ENCODE measurements at regions not wholly inside any gene's neighbourhood (a gene's known extent, or its start where the extent isn't known, plus 50 kb on each side); places are given as distances from the start of the nearest gene placed in this dataset.

DNA sequence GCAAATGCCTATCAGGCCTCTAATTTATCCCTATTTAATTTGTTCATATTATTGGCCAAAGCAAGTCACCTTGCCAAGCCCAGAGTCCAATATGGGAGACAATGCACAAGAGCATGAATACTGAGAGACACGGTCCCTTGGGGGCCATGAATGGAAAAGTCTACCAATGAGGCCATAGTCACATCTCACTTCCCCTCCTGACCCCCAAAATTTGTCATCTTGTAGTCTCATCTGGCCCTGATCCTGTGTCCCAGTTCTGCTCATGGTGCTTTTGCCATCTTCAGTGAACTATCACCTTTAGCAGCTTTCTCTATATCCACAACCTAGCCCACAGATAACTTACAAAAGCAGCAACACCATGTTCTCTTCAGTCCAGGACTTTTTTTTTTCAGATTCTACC is 302.7 kb upstream of the MGAT5 start:
- H3K4me2 ChIP-seq (replicated peaks; ENCODE audit: low read depth, low read length, poor library complexity, severe bottlenecking), result peak overlapping the region; percentile 66
- TF ChIP-seq CTCF (IDR thresholded peaks at IDR 0.05) (no peak), EZH2 (IDR thresholded peaks at IDR 0.05; ENCODE audit: borderline replicate concordance, insufficient read depth, low read depth, low read length, poor library complexity, severe bottlenecking) (no peak)
- H3K4me1 Mint-ChIP-seq, result peaks cover 71% of the 10 kb centered on the region
- POLR2A ChIA-PET, result interaction anchor here (0.6 kb wide), 1 partner anchor 1804 kb away, joined by 3 read pairs; no protein-coding TSS in a partner anchor
- no peak overlapping the region for H3K4me3 ChIP-seq (ENCODE audit: control extremely low read depth in 1 of 5, extremely low read depth in 1 of 5, insufficient read depth in 1 of 5, low read depth in 2 of 5, low read length in 4 of 5)
- H3K9ac ChIP-seq (ENCODE audit: low read length), result no peak overlapping the region
- DNase-seq (no peak), ATAC-seq (ENCODE audit: low read depth) (no peak)
- no peak overlapping the region for H2AFZ ChIP-seq (ENCODE audit: insufficient read depth, low read depth, low read length, poor library complexity, severe bottlenecking)
- peak overlapping the region; percentile 90 for H3K27ac Mint-ChIP-seq
- H3K27me3 Mint-ChIP-seq, result no peaks in the 10 kb centered on the region
- H3K27ac ChIP-seq (ENCODE audit: low read length in 2 of 2), result peak overlapping the region; percentile 63 to 73
- intact Hi-C loops (cut with micrococcal nuclease), result loop anchor here (2.0 to 10.0 kb wide), 4 partner anchors 64 to 794 kb away; partner anchors contain the start of gene MGAT5
- no peaks in the 10 kb centered on the region for H3K79me2 ChIP-seq (ENCODE audit: control insufficient read depth, insufficient read depth, low read length)
- no peaks in the 10 kb centered on the region for H4K20me1 ChIP-seq (ENCODE audit: control insufficient read depth, insufficient read depth, low read length, poor library complexity, severe bottlenecking)
- no peaks in the 10 kb centered on the region for H3K36me3 ChIP-seq (replicated peaks in 1 of 2; ENCODE audit: control extremely low read depth in 1 of 2, control insufficient read depth in 1 of 2, extremely low read depth in 1 of 2, insufficient read depth in 2 of 2, low read length in 1 of 2)
- H3K4me3 Mint-ChIP-seq, result peak overlapping the region; percentile 73
- 80% methylated on average over 1 of the region's 1 CpG for WGBS (ENCODE audit: insufficient coverage)
- no peaks in the 10 kb centered on the region for H3K9me3 Mint-ChIP-seq (ENCODE audit: insufficient read depth)
- H3K9me3 ChIP-seq (ENCODE audit: control extremely low read depth in 1 of 3, control insufficient read depth in 2 of 3, insufficient read depth in 1 of 3, low read length in 2 of 3), result no peaks in the 10 kb centered on the region
- CTCF ChIA-PET, result interaction anchor here (0.9 kb wide), 1 partner anchor 10 kb away, joined by 3 read pairs; no protein-coding TSS in a partner anchor
- H3K4me1 ChIP-seq (ENCODE audit: control insufficient read depth in 2 of 2, insufficient read depth in 2 of 2, low read length in 2 of 2), result peaks cover 71 to 79% of the 10 kb centered on the region in 2 donors
- H3K27me3 ChIP-seq (replicated peaks in 1 of 4; ENCODE audit: control extremely low read depth in 1 of 4, control insufficient read depth in 3 of 4, insufficient read depth in 4 of 4, low read length in 3 of 4), result no peaks in the 10 kb centered on the region

GRCh38 chr2:133952420-133952819 is 301.5 kb upstream of the MGAT5 start:
- Histone ChIP-seq H3K27ac (ENCODE audit: low read length in 2 of 2) (peak overlapping the region; percentile 63 to 73), H3K4me1 (ENCODE audit: control insufficient read depth in 2 of 2, insufficient read depth in 2 of 2, low read length in 2 of 2) (peaks cover 76 to 81% of the 10 kb centered on the region in 2 donors), H2AFZ (ENCODE audit: insufficient read depth, low read depth, low read length, poor library complexity, severe bottlenecking) (no peak overlapping the region), H3K4me2 (replicated peaks; ENCODE audit: low read depth, low read length, poor library complexity, severe bottlenecking) (peak overlapping the region; percentile 66), H3K27me3 (replicated peaks in 1 of 4; ENCODE audit: control extremely low read depth in 1 of 4, control insufficient read depth in 3 of 4, insufficient read depth in 4 of 4, low read length in 3 of 4) (no peaks in the 10 kb centered on the region), H3K4me3 (ENCODE audit: control extremely low read depth in 1 of 5, extremely low read depth in 1 of 5, insufficient read depth in 1 of 5, low read depth in 2 of 5, low read length in 4 of 5) (peak overlapping the region in 1 of 5 experiments; percentile 5), H3K36me3 (replicated peaks in 1 of 2; ENCODE audit: control extremely low read depth in 1 of 2, control insufficient read depth in 1 of 2, extremely low read depth in 1 of 2, insufficient read depth in 2 of 2, low read length in 1 of 2) (no peaks in the 10 kb centered on the region), H3K9me3 (ENCODE audit: control extremely low read depth in 1 of 3, control insufficient read depth in 2 of 3, insufficient read depth in 1 of 3, low read length in 2 of 3) (no peaks in the 10 kb centered on the region), H3K79me2 (ENCODE audit: control insufficient read depth, insufficient read depth, low read length) (no peaks in the 10 kb centered on the region), H3K9ac (ENCODE audit: low read length) (no peak overlapping the region), H4K20me1 (ENCODE audit: control insufficient read depth, insufficient read depth, low read length, poor library complexity, severe bottlenecking) (no peaks in the 10 kb centered on the region)
- ATAC-seq (ENCODE audit: low read depth) (no peak), DNase-seq (peak; percentile 46)
- H3K4me3 Mint-ChIP-seq, result peak overlapping the region; percentile 73
- no peaks in the 10 kb centered on the region for H3K9me3 Mint-ChIP-seq (ENCODE audit: insufficient read depth)
- WGBS (ENCODE audit: insufficient coverage), result 35% methylated on average over 2 of the region's 2 CpGs
- no peak for TF ChIP-seq CTCF (IDR thresholded peaks at IDR 0.05)
- TF ChIP-seq EZH2 (IDR thresholded peaks at IDR 0.05; ENCODE audit: borderline replicate concordance, insufficient read depth, low read depth, low read length, poor library complexity, severe bottlenecking), result no peak
- no peaks in the 10 kb centered on the region for H3K27me3 Mint-ChIP-seq
- intact Hi-C loops (cut with micrococcal nuclease), result loop anchor here (2.0 to 10.0 kb wide), 4 partner anchors 65 to 792 kb away; partner anchors contain the start of gene MGAT5
- H3K4me1 Mint-ChIP-seq, result peaks cover 78% of the 10 kb centered on the region
- ChIA-PET POLR2A (interaction anchor here (0.6 kb wide), 1 partner anchor 194 kb away, joined by 3 read pairs; no protein-coding TSS in a partner anchor), CTCF (interaction anchor here (0.9 to 1.4 kb wide), 4 partner anchors 9 to 166 kb away, joined by 3 to 6 read pairs (median 4); no protein-coding TSS in a partner anchor)
- peak overlapping the region; percentile 90 for H3K27ac Mint-ChIP-seq
